GM11168 (cell line): ENCODE measurements at regions not wholly inside any gene's neighbourhood (a gene's known extent, or its start where the extent isn't known, plus 50 kb on each side); places are given as distances from the start of the nearest gene placed in this dataset.

ENCODE experiments used
- in situ Hi-C: fragments of 300-500 bp; cut with MboI; formaldehyde crosslinking; loops from one replicate; pipeline ENCODE4 v1.12.0; 2022; ENCODE audit warnings: low sequenced_read_pairs; ENCODE audit not compliant: unreplicated experiment

DNA sequence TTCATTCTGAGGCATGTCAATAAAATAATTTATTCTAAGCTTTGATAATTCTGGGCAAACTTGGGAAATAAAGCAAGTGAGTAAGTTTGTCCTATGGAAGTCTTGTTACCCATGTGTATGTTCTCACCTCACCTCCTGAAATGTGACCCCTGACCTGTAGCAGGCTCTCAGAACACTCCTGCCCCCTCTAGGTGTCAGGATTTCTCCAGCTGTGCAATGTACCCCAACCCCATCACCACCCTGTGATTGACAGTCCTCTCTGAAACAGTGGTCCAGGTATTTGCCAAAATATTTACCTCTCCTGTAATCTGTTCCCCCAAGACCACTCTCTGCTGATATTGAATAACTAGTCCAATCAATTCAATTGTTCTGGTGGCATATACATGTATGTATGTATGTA, 122.6 kb upstream of the PTER start:
- in situ Hi-C loops, result no loop called here

GRCh38 chr10:16316733-16317390, 119.9 kb upstream of the PTER start:
- in situ Hi-C loops, result no loop called here

DNA sequence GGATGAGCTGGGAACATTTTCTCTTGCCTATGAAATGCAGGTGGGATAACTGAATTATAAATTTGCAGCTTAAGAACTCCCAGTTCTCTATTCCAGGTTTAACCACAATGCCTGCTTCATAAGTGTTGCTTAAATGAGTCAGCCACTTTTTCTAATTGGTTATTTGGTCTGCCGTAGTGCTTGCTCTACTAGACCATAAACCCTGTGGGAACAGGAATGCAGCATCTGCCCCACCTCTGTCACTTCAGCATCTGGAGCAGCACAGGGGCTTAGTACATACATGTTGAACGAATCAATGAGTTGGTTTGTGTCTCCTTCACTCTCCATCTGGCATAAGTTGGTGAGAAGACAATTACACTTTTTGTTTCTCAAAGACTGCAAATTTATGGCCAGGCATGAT, 95.2 kb upstream of the PTER start:
- in situ Hi-C loops, result no loop called here

DNA sequence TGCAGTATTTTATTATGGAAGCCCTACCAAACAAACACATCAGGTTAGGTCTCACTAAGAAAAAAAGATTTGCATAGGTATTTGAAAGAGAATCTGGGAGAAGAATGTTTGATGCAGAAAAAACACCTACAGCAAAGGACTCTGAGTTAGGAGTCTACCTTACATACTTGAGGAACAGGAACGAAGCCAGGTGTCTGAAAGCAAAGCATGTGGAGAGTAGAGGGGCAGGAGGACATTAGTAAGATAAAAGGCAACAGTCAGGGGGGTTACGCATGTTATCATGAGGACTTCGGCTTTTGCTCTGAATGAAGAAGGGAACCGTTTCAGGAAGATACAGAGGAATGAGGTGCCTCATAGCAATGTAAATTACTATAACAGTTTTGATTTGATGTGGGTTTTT, 87.9 kb upstream of the PTER start:
- in situ Hi-C loops, result no loop called here

DNA sequence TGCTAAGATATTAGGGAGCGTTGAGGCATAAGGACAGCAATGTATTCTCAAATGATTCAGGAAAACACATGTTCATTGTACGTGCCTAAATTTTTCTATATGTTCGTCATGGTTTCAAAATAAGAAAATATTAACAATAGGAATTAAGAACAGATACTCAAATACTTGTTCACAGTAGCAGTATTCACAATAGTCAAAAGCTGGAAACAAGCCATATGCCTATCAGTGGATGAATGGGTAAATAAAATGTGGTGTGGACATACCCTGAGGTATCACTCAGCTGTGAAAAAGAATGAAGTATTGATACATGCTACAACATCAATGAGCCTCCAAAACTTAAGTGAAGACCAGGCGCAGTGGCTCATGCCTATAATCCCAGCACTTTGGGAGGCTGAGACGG, 84.7 kb upstream of the PTER start:
- in situ Hi-C loops, result no loop called here

DNA sequence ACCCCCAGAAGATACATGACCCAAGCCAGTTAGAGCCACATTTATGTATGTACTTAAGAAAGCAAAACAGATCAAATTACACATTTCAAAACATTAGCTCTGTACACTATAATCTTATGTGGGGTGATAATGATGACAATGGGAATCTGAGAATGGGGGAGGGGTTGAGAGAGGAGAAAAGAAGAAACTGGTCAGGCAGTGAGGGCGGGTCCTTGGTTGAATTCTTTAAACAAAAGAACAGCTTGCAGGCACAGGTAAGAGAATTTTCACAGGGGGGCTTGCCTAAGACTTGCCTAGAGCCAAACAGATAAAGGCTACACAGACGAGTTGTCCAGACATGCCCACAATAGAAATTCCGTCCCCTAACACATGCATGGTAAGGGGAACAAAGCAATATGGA, 76.8 kb upstream of the PTER start:
- in situ Hi-C loops, result no loop called here

DNA sequence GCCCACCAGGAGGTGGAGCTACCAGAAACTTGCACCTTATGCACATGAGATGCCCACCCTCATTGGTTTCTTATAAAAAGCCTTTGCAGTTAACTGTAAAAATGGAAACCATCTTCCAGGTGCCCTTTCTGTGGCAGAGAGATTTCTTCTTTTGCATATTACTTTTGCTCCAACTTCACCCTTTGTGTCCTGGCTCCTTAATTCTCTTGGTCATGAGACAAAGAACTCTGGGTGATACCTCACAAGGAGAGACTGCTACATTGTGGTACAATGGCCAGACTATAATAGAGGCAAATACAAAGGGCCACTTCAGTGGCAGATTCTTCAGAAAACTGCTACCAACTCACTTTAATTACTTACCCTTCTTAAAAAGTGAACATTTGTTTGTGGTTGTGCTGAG, 76.4 kb upstream of the PTER start:
- in situ Hi-C loops, result no loop called here

DNA sequence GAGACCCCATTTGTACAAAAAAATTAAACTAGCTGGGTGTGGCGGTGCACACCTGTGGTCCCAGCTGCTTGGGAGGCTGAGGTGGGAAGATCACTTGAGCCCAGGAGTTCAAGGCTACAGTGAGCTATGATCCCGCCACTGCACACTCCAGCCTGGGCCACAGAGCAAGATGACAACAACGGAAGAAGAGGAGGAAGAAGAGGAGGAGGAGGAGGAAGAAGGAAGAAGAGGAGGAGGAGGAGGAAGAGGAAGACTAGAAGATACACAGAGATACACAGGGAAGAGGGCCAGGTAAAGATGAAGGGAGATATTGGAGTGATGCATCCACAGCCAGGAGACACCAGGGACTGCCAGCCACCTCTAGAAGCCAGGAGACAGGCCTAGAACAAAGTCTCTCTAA, 75.7 kb upstream of the PTER start:
- in situ Hi-C loops, result no loop called here

DNA sequence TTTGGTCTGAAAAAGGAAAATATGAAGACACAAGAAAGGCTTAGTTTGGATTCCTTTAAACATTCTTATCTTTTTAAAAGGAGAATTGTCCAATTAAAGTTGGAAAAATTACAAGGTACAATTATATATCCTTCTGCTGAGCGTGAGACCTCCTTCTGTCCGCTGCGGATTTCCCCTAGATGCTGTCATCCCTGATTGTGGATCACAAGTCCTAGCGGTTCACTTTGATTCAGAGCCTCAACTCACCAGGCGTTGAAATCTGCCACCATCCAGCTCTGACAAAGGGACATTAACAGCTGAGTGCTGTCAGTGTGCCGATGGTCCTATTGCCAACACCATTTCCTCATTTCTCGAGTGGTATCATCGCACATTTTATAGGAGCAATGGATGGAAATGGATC, 73.1 kb upstream of the PTER start:
- in situ Hi-C loops, result no loop called here

- in situ Hi-C loops, result no loop called here
Observed at GRCh38 chr10:16367621-16368292, 69.1 kb upstream of the PTER start.

GRCh38 chr10:16381083-16381482, 55.7 kb upstream of the PTER start:
- in situ Hi-C loops, result no loop called here

DNA sequence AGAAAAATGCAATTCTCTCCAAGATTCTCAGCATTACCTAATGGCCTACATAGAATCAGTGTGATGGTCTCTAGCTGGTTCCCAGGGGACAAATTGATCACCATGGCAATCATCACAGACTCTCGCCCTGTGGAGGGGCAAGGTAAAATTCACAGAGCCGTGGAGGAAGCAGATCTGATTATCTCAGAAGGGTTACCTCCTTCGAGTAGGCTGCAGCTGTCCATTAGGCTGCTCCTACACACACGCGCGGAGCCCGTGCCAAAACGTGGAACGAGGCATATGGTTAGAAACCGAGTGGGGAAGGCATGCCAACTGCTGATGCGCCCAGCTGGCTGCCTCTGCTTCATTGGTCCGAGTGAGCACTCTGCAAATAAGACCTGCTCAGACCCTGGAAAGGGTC, 52.8 kb upstream of the PTER start:
- in situ Hi-C loops, result no loop called here

- in situ Hi-C loops, result no loop called here
Observed at GRCh38 chr10:16386855-16387254, 50.0 kb upstream of the PTER start.
